IgD-negative memory B cell (primary cell): ENCODE measurements at regions not wholly inside any gene's neighbourhood (a gene's known extent, or its start where the extent isn't known, plus 50 kb on each side); places are given as distances from the start of the nearest gene placed in this dataset.

ENCODE experiments used
- H3K27ac Mint-ChIP-seq, 3 donors: one replicate each; pipeline ENCODE4 v1.8.0; 2020 to 2022; ENCODE audit warnings: mild to moderate bottlenecking in 3 of 3, mixed read lengths in 3 of 3, moderate library complexity in 1 of 3
- H3K27me3 Mint-ChIP-seq: one replicate; pipeline ENCODE4 v1.8.0; 2021; ENCODE audit warnings: mixed read lengths
- H3K36me3 Mint-ChIP-seq: one replicate; pipeline ENCODE4 v1.8.0; 2020; ENCODE audit warnings: mild to moderate bottlenecking, mixed read lengths
- H3K4me1 Mint-ChIP-seq, 3 donors: one replicate each; pipeline ENCODE4 v1.8.0; 2020 to 2022; ENCODE audit warnings: mixed read lengths in 3 of 3, mild to moderate bottlenecking in 1 of 3
- H3K4me3 Mint-ChIP-seq, 4 donors: one replicate each; pipeline ENCODE4 v1.8.0; 2020 to 2022; ENCODE audit warnings: mild to moderate bottlenecking in 4 of 4, mixed read lengths in 4 of 4, moderate library complexity in 3 of 4
- H3K9me3 Mint-ChIP-seq, 3 donors: one replicate each; pipeline ENCODE4 v1.8.0; 2020 to 2021; ENCODE audit warnings: mixed read lengths in 3 of 3, mild to moderate bottlenecking in 1 of 3

DNA sequence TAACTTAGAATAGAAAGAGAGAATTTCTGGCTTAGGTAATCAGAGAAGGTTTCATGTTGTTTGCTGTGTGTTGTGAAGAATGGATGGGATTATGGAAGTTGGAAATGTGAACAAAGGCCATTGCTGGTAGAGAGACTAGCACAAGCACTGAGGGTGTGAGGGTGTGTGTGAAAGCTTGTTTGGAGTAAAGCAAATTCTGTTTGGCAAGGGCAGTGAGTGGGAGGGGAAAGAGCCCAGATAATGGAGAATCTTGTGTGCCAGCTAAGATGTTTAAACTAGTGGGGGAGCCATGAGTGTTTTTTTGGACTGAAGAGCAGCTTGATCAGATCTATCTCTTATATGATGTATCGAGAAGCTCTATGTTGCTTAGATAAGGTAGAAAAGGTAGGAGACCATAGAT, 107.1 kb downstream of the DISP1 start:
- H3K27ac Mint-ChIP-seq: no peak overlapping the region
- no peaks in the 10 kb centered on the region for H3K27me3 Mint-ChIP-seq
- H3K9me3 Mint-ChIP-seq: peaks cover 3 to 8% (median 4%) of the 10 kb centered on the region in 3 donors
- no peaks in the 10 kb centered on the region for H3K4me1 Mint-ChIP-seq
- no peak overlapping the region for H3K4me3 Mint-ChIP-seq
- peaks cover 10% of the 10 kb centered on the region for H3K36me3 Mint-ChIP-seq

DNA sequence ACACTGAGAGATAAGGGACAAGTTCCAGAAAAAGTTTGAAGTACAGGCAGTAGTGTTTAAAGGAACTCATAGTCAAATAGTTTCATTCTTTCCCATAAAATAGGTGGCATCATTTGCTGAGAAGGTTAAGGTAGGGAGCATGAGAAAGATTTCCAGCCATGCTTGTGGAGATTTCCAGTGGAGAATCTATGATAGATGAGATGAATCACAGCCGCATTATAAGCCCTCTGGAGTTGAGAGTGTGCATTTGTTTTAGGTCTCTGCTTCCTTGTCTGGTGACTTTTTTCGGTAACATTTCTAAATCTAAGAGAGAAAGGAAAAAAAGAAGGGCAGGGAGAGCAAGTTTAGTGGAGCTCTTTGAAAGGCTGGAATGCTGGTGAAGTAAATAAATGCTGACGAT, 108.7 kb downstream of the DISP1 start:
- H3K4me1 Mint-ChIP-seq: no peaks in the 10 kb centered on the region
- no peaks in the 10 kb centered on the region for H3K27me3 Mint-ChIP-seq
- H3K27ac Mint-ChIP-seq: no peak overlapping the region
- H3K4me3 Mint-ChIP-seq: no peak overlapping the region
- peaks cover 4% of the 10 kb centered on the region for H3K36me3 Mint-ChIP-seq
- no peaks in the 10 kb centered on the region for H3K9me3 Mint-ChIP-seq

DNA sequence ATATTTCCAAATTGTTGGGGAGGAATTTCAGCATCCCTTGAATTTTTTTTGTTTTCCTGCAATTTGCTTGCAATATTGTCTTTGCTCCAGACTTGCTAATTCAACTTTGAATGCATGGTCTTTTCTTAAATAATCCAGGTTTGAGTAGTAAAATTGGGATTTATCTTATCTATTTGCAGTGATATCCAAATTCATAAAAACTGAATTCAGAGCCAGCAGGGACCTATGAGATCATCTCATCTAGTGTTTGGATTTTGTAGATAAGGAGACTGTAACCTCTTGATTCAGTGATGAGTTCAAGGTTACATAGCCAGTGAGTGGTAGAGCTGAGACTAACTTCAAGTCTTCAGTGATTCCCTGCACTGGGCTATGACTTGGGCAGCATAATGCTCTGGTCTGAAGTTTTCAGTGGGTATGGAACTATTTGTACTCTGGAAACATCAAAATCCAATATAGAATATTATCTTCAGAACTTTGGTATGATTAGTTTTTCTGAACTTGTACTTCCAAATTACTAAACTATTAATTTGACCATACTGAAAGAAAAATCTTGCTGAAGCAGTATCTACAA, 109.4 kb downstream of the DISP1 start:
- Mint-ChIP-seq H3K36me3 (peaks cover 4% of the 10 kb centered on the region), H3K27me3 (no peaks in the 10 kb centered on the region), H3K4me3 (no peak overlapping the region), H3K9me3 (no peaks in the 10 kb centered on the region), H3K27ac (no peak overlapping the region), H3K4me1 (no peaks in the 10 kb centered on the region)

DNA sequence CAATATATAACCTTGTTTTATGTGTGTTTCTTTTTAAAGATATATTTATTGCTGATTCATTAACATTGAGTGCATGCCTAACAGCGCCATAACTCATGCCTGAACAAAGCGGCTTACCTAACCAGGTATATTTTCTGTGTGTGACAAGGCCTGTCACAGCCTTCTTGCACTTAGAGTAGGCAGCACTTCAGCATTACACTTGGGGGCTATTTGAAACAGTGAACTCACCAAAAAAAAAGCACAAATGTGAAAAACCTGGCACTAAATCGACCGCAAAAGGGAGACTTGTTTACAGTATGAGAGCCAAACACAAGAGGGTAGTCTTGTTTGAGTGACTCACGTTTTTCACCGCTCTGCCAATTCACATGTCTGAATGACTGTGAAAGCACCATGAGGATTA, 111.7 kb downstream of the DISP1 start:
- Mint-ChIP-seq H3K27me3 (no peaks in the 10 kb centered on the region), H3K9me3 (no peaks in the 10 kb centered on the region), H3K27ac (no peak overlapping the region), H3K36me3 (peaks cover 4% of the 10 kb centered on the region), H3K4me3 (no peak overlapping the region), H3K4me1 (no peaks in the 10 kb centered on the region)

DNA sequence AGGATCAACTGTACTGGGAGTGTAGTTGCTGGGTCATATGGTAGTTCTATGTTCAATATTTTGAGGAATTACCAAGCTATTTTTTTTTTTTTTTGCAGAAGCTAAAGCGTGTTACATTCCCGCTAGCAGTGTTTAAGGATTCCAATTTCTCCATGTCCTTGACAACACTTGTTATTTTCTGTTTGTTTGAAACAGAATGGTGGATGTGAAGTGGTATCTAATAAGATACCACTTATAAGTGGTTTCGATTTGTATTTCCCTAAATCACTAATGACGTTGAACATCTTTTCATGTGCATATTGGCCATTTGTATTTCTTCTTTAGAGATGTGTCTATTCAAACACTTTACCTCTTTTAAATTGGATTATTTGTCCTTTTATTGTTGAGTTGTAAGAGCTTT, 112.2 kb downstream of the DISP1 start:
- H3K4me1 Mint-ChIP-seq: no peaks in the 10 kb centered on the region
- no peak overlapping the region for H3K27ac Mint-ChIP-seq
- H3K27me3 Mint-ChIP-seq: no peaks in the 10 kb centered on the region

DNA sequence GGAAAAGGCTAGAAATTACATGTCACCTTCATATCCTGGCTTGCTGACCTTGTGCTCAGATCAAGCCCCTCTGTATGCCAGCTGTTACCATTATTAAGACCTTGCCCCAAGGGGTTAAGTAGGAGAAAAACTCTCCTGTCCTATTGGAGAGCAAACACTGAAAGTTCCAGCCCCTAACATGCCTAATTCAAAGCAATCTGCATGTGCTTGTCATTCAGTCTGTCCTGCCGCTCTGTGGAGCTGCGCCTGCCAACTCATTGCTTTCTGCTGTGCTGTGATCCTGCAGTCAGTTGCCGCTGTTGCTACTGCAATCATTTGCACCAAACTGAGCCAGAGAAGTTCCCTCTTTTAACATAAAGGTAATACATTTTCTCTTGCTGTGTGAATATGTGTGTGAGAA, 113.4 kb downstream of the DISP1 start:
- Mint-ChIP-seq H3K27me3 (no peaks in the 10 kb centered on the region), H3K36me3 (peaks cover 4% of the 10 kb centered on the region), H3K4me1 (no peaks in the 10 kb centered on the region), H3K9me3 (no peaks in the 10 kb centered on the region), H3K4me3 (no peak overlapping the region), H3K27ac (no peak overlapping the region)

More for the DNA sequence above, 112.2 kb downstream of the DISP1 start:
- no peak overlapping the region for H3K4me3 Mint-ChIP-seq
- peaks cover 4% of the 10 kb centered on the region for H3K36me3 Mint-ChIP-seq
- no peaks in the 10 kb centered on the region for H3K9me3 Mint-ChIP-seq

DNA sequence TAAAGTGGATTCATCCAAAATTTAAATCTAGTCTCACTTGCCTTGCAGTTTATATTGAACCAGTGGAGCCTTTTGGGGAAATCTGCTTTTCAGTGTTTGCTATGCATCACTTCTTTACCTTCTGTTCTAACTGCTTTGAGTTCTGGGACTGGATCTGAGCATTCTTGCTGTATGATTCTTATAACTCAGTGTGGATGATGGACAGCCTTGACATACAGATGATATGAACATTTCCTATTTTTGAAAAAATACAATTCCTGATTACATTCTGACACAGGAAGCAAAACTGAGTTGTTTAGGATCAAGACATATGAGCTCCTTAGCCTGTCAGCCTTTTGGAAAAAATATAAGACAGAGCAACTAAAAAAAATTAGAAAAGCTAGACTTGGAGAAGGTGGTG, 115.2 kb downstream of the DISP1 start:
- Mint-ChIP-seq H3K9me3 (no peaks in the 10 kb centered on the region), H3K27ac (no peak overlapping the region), H3K36me3 (peaks cover 4% of the 10 kb centered on the region), H3K27me3 (no peaks in the 10 kb centered on the region), H3K4me1 (peaks cover 0 to 2% (median 0%) of the 10 kb centered on the region in 3 donors), H3K4me3 (no peak overlapping the region)

DNA sequence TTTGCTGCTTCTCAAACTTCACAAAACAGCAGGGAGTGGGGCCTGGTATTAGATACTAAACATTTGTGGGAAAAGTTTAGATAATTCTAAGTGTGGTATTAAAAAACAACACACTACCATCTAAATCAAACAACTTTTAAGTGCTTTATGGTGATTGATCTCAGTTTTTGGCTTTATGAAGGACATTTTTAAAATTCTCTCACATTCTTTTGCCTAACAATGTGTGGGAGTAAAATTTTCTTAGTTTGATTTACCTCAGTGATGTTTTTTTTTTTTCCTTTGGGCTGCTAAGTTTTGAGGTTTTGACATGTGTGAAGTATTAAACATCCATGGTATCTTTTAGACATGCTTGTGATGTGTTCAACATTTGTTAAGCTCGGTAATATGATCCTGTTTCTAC, 116.2 kb downstream of the DISP1 start:
- no peaks in the 10 kb centered on the region for H3K27me3 Mint-ChIP-seq
- no peak overlapping the region for H3K4me3 Mint-ChIP-seq
- no peaks in the 10 kb centered on the region for H3K9me3 Mint-ChIP-seq
- H3K36me3 Mint-ChIP-seq: peaks cover 3% of the 10 kb centered on the region
- peaks cover 0 to 2% (median 0%) of the 10 kb centered on the region in 3 donors for H3K4me1 Mint-ChIP-seq
- H3K27ac Mint-ChIP-seq: no peak overlapping the region

DNA sequence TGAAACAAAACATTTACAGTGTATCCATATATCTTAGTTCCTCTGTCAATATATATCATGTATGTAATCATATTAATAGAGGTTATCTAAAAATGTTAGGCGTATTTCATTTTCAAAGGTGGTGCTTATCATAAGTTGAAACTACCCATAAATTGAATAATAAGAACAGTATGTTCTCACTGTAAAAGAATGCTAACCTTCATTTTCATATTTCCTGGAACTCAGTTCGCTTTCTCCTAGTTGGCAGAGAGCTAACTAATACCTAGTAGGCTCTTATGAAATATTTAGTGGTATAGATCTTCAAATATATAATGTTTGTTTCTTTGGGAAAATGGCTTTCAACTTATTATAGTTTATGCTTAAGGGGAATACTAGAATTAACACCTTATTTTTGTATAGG, 118.4 kb downstream of the DISP1 start:
- H3K36me3 Mint-ChIP-seq: no peaks in the 10 kb centered on the region
- H3K9me3 Mint-ChIP-seq: no peaks in the 10 kb centered on the region

DNA sequence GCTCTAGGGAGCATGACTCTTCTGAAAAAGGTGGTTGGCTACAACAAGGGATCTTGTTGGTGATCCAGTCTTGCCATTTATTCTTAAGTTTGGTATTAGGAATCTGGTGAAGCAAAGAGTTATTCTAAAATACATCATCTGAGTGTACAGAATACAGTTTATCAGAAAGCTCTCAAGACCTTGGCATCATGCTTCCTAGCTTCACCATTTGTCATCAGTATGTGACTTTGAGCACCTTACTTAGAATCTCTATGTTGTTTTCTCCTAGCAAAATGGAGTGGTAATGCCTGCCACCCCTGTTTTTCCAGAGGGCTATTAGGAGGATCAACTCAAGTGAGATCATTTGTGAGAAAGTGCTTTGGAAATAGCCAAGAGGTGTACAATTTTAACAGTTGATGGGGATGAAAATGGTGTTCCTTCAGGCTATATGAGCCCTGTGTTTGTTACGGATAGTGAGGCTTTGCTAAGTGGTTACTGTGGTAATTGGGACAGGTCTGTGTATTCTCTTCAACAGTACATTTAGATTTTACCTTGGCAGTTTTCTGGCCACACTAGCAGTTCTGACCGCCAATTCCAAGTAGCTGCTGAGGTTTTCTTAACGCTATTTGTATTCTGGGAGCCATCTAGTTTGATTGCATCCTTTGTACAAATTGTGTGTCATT, 120.5 kb downstream of the DISP1 start:
- H3K27ac Mint-ChIP-seq: no peak overlapping the region
- H3K4me3 Mint-ChIP-seq: no peak overlapping the region
- no peaks in the 10 kb centered on the region for H3K36me3 Mint-ChIP-seq
- peaks cover 0 to 2% (median 0%) of the 10 kb centered on the region in 3 donors for H3K4me1 Mint-ChIP-seq
- no peaks in the 10 kb centered on the region for H3K9me3 Mint-ChIP-seq
- H3K27me3 Mint-ChIP-seq: no peaks in the 10 kb centered on the region

More for the DNA sequence above, 118.4 kb downstream of the DISP1 start:
- Mint-ChIP-seq H3K27me3 (no peaks in the 10 kb centered on the region), H3K4me3 (no peak overlapping the region), H3K27ac (no peak overlapping the region), H3K4me1 (peaks cover 0 to 2% (median 0%) of the 10 kb centered on the region in 3 donors)

DNA sequence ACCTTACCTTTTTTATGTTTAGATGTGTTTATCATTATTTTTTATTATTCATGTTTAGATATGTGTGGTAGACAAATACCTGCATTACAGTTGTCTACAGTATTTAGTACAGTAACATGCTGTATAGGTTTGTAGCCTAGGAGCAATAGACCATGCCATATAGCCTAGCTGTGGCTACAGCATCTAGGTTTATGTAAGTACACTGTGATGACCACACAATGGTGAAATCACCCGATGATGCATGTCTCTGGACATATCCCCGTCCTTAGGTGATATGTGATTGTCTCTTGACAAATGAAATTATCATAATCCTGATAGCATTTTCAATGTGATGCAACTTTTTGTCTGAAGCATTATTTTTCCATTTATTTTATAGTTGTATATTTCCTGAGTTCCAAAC, 121.2 kb downstream of the DISP1 start:
- Mint-ChIP-seq H3K4me3 (no peak overlapping the region), H3K27ac (no peak overlapping the region), H3K9me3 (no peaks in the 10 kb centered on the region), H3K36me3 (no peaks in the 10 kb centered on the region), H3K27me3 (no peaks in the 10 kb centered on the region), H3K4me1 (peaks cover 0 to 3% (median 0%) of the 10 kb centered on the region in 3 donors)

DNA sequence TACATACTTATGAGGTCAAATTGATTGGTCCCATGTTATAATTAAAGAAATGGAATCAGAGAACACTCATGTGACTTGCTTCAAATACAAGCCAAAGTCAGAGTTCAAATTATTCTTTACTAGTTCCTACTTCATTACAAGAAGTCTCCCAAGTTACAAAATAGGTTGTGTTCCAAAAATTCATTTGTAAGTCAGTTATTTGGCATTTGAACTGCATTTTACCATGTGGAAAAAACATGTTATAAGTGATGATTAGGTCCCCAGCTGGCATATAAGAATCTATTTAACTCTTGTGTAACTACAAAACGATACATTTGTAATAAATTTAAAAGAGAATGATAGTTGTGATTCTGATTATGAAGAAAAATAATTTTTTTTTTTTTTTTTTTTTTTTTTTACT, 124.1 kb downstream of the DISP1 start:
- Mint-ChIP-seq H3K4me3 (no peak overlapping the region), H3K36me3 (peaks cover 2% of the 10 kb centered on the region), H3K27ac (no peak overlapping the region), H3K9me3 (no peaks in the 10 kb centered on the region), H3K4me1 (peaks cover 0 to 3% (median 3%) of the 10 kb centered on the region in 3 donors), H3K27me3 (no peaks in the 10 kb centered on the region)

DNA sequence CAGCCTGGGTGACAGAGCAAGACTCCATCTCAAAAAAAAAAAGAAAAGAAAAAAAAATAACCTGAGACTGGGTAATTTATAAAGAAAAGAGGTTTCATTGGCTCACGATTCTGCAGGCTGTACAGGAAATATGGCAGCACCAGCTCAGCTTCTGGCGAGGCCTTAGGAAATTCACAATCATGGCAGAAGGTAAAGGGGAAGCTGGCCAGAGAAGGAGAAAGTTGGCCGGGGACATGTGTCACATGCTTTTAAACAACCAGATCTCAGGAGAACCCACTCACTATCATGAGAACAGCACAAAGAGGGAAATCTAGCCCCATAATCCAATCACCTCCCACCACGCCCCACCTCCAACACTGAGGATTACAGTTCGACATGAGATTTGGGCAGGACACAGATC, 125.3 kb downstream of the DISP1 start:
- peaks cover 0 to 3% (median 1%) of the 10 kb centered on the region in 3 donors for H3K4me1 Mint-ChIP-seq
- no peak overlapping the region for H3K27ac Mint-ChIP-seq
- H3K4me3 Mint-ChIP-seq: no peak overlapping the region
- H3K36me3 Mint-ChIP-seq: peaks cover 6% of the 10 kb centered on the region
- no peaks in the 10 kb centered on the region for H3K9me3 Mint-ChIP-seq
- no peaks in the 10 kb centered on the region for H3K27me3 Mint-ChIP-seq

DNA sequence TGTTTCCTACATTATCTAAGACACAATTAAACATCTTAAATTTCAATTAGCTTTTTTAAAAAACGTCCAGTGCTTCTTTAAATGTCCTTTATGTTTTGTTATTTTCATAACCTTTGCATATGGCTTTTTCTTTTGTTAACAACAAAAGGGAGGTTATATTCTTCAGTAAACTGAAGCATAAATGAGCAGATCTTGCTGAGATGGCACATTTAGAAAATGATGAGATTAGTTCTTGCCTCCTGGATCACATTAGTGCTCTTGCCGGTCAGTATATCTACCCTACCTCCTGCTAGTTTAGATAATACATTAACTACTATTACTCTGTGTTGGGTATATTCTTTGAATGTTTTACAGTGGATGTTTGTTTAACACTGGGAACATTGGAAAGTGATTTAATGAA, 126.1 kb downstream of the DISP1 start:
- no peak overlapping the region for H3K4me3 Mint-ChIP-seq
- no peaks in the 10 kb centered on the region for H3K27me3 Mint-ChIP-seq
- no peak overlapping the region for H3K27ac Mint-ChIP-seq
- H3K4me1 Mint-ChIP-seq: peaks cover 0 to 3% (median 1%) of the 10 kb centered on the region in 3 donors
- H3K9me3 Mint-ChIP-seq: no peaks in the 10 kb centered on the region
- H3K36me3 Mint-ChIP-seq: peaks cover 6% of the 10 kb centered on the region

DNA sequence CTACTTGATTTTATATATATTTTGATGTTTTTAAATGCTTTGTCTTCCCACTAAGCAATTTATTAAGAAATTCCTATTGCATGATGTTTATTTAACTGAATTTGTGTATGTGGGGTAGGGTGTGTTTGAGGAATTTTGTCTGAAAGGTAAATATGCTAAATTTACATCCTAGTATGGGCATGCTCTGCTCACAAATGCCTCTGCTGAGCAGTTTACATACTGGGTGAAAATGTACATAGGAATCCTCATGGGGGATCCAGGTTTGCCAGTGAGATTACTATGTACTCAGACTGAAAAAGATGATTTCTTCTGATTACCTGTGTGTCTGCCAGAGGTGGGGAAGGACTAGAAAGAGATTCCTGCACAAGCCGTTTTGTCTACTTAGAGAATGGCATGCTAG, 126.6 kb downstream of the DISP1 start:
- Mint-ChIP-seq H3K4me1 (peaks cover 0 to 3% (median 1%) of the 10 kb centered on the region in 3 donors), H3K4me3 (no peak overlapping the region), H3K9me3 (no peaks in the 10 kb centered on the region), H3K27me3 (no peaks in the 10 kb centered on the region), H3K27ac (no peak overlapping the region), H3K36me3 (peaks cover 7% of the 10 kb centered on the region)

DNA sequence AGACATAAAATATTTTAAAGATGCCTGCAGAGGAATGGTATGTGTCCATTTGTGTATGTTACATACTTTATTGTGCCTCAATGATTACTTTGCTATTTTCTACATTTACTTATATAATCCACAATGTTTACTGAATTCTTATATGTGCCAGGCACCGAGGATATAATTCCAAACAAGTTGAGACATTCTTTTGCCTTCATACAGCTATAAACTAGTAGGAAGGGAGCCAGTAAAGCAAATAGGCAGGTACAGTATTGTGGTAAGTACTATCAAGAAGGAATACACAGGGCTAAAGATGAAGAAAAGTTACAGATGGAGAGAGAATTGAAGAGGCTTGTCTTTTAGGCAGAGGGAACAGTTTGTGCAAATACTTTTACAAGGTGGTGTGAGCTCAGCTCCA, 131.6 kb downstream of the DISP1 start:
- H3K4me1 Mint-ChIP-seq: peaks cover 0 to 3% (median 0%) of the 10 kb centered on the region in 3 donors
- peaks cover 13% of the 10 kb centered on the region for H3K36me3 Mint-ChIP-seq
- H3K27ac Mint-ChIP-seq: no peak overlapping the region
- H3K4me3 Mint-ChIP-seq: no peak overlapping the region
- H3K9me3 Mint-ChIP-seq: no peaks in the 10 kb centered on the region
- H3K27me3 Mint-ChIP-seq: no peaks in the 10 kb centered on the region
